Fibroblast of lung (primary cell): ENCODE measurements at regions not wholly inside any gene's neighbourhood (a gene's known extent, or its start where the extent isn't known, plus 50 kb on each side); places are given as distances from the start of the nearest gene placed in this dataset.

Experiments
- EZH2 ChIP-seq: IDR thresholded peaks from 2 replicates; pipeline ENCODE4 v1.5.1; 2012; ENCODE audit warnings: low read length, control low read depth, mild to moderate bottlenecking; ENCODE audit errors: missing control alignments
- TF ChIP-seq, protein P1 (sequence below), 2 donors: IDR thresholded peaks in 1 of 2; conservative IDR thresholded peaks in 1 of 2; 1 replicate in 1 of 2; 2 replicates in 1 of 2; pipeline ENCODE4 v1.5.1; 2011 to 2012; ENCODE audit warnings: low read length in 2 of 2, control low read depth in 1 of 2, inconsistent platforms in 1 of 2, low read depth in 1 of 2, mild to moderate bottlenecking in 1 of 2

DNA sequence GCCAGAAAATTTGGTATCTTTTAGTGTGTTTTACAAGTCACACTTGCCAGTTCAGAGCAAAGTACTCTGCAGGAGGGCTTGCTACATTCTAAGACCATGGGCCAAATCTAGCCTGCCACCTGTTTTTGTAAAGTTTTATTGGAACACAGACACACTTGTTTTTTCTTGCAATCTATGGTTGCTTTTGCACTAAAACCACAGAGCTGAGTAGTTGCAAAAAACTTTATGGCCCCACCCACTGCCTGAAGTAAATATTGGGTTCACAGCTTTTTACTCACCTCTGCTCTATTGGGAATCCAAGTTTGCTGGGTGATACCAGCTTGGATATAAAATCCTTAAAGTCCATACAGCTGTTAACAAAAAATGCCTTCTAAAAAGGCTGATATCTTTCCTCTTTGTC lies 109.0 kb downstream of the ZFP64 start:
- no peak for TF ChIP-seq EZH2
- TF ChIP-seq, protein P1, sequence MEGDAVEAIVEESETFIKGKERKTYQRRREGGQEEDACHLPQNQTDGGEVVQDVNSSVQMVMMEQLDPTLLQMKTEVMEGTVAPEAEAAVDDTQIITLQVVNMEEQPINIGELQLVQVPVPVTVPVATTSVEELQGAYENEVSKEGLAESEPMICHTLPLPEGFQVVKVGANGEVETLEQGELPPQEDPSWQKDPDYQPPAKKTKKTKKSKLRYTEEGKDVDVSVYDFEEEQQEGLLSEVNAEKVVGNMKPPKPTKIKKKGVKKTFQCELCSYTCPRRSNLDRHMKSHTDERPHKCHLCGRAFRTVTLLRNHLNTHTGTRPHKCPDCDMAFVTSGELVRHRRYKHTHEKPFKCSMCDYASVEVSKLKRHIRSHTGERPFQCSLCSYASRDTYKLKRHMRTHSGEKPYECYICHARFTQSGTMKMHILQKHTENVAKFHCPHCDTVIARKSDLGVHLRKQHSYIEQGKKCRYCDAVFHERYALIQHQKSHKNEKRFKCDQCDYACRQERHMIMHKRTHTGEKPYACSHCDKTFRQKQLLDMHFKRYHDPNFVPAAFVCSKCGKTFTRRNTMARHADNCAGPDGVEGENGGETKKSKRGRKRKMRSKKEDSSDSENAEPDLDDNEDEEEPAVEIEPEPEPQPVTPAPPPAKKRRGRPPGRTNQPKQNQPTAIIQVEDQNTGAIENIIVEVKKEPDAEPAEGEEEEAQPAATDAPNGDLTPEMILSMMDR (conservative IDR thresholded peaks at IDR 0.05 in 1 of 2, IDR thresholded peaks at IDR 0.05 in 1 of 2; ENCODE audit: low read depth in 1 of 2, low read length in 2 of 2): no peak
